IMR-90 (cell line): ENCODE measurements at regions not wholly inside any gene's neighbourhood (a gene's known extent, or its start where the extent isn't known, plus 50 kb on each side); places are given as distances from the start of the nearest gene placed in this dataset.

Experiments
- ATAC-seq: fragments of 200-7000 bp; cut with Tn5 transposase; 2 replicates; pipeline ENCODE4 v1.9.1; 2020; ENCODE audit warnings: low read depth, mild to moderate bottlenecking, moderate library complexity
- BruUV-seq: library from RNA; stranded (reverse); fragments of 400-500 nt; replicated peaks from 2 replicates; lab custom pipeline; 2021; lab: Mats Ljungman, UMichigan
- CTCF ChIA-PET: fragments of 300-600 bp; formaldehyde crosslinking; extraction: SDS; loops from one replicate; lab custom pipeline; 2021; ENCODE audit warnings: antibody characterized with exemption; lab: Yijun Ruan, JAX
- POLR2A ChIA-PET: fragments of 300-600 bp; sonication (Branson Sonifier 250); formaldehyde crosslinking; loops from one replicate; lab custom pipeline; 2022; ENCODE audit warnings: antibody characterized with exemption; ENCODE audit not compliant: unreplicated experiment; lab: Charles Lee
- DNase-seq: peaks from one replicate; pipeline ENCODE4 v3.0.0; 2013
- H2AFZ ChIP-seq: replicated peaks from 2 replicates; pipeline ENCODE3; 2013; ENCODE audit warnings: low read length, mild to moderate bottlenecking; ENCODE audit not compliant: poor library complexity
- H2AK5ac ChIP-seq: 2 replicates; pipeline ENCODE4 v1.6.1; 2013; ENCODE audit warnings: low read depth, low read length, inconsistent platforms
- H2AK9ac ChIP-seq: replicated peaks from 2 replicates; pipeline ENCODE3; 2013; ENCODE audit warnings: mild to moderate bottlenecking, low read depth, low read length, moderate library complexity; ENCODE audit not compliant: poor library complexity
- H2BK120ac ChIP-seq: 2 replicates; pipeline ENCODE4 v1.6.1; 2013; ENCODE audit warnings: low read depth, low read length, inconsistent platforms
- H2BK15ac ChIP-seq: 3 replicates; pipeline ENCODE4 v1.6.1; 2013; ENCODE audit warnings: low read depth, low read length, inconsistent platforms
- H2BK20ac ChIP-seq: 2 replicates; pipeline ENCODE4 v1.6.1; 2013; ENCODE audit warnings: low read depth, mild to moderate bottlenecking, inconsistent platforms, low read length, moderate library complexity
- H2BK5ac ChIP-seq: 2 replicates; pipeline ENCODE4 v1.6.1; 2013; ENCODE audit warnings: mild to moderate bottlenecking, low read depth, low read length, inconsistent platforms; ENCODE audit not compliant: poor library complexity, severe bottlenecking
- H3K14ac ChIP-seq: replicated peaks from 2 replicates; pipeline ENCODE4 v1.6.1; 2013; ENCODE audit warnings: low read depth, low read length, inconsistent platforms
- H3K18ac ChIP-seq: 2 replicates; pipeline ENCODE4 v1.6.1; 2013; ENCODE audit warnings: low read depth, low read length, control low read depth
- H3K23ac ChIP-seq: 2 replicates; pipeline ENCODE4 v1.6.1; 2013; ENCODE audit warnings: low read depth, low read length, inconsistent platforms
- H3K27ac ChIP-seq: 2 replicates; pipeline ENCODE4 v1.5.1; 2013; ENCODE audit warnings: mild to moderate bottlenecking, control low read depth, low read length; ENCODE audit not compliant: insufficient read depth
- H3K27me3 ChIP-seq: 2 replicates; pipeline ENCODE4 v1.6.1; 2013; ENCODE audit warnings: low read length; ENCODE audit not compliant: control insufficient read depth, insufficient read depth
- H3K36me3 ChIP-seq: 2 replicates; pipeline ENCODE4 v1.6.1; 2013; ENCODE audit warnings: low read length, mixed read lengths; ENCODE audit not compliant: control insufficient read depth, insufficient read depth
- H3K4ac ChIP-seq: 2 replicates; pipeline ENCODE4 v1.6.1; 2013; ENCODE audit warnings: low read depth, low read length, inconsistent platforms
- H3K4me1 ChIP-seq: 2 replicates; pipeline ENCODE4 v1.6.1; 2013; ENCODE audit warnings: low read length, mixed read lengths; ENCODE audit not compliant: control insufficient read depth, insufficient read depth
- H3K4me2 ChIP-seq: 2 replicates; pipeline ENCODE4 v1.6.1; 2013; ENCODE audit warnings: low read depth, mild to moderate bottlenecking, control low read depth, low read length, moderate library complexity
- H3K4me3 ChIP-seq: 2 replicates; pipeline ENCODE4 v1.5.1; 2013; ENCODE audit warnings: low read depth, mild to moderate bottlenecking, control low read depth, low read length, moderate library complexity; ENCODE audit not compliant: insufficient read depth
- H3K56ac ChIP-seq: 2 replicates; pipeline ENCODE4 v1.6.1; 2013; ENCODE audit warnings: low read length, inconsistent platforms; ENCODE audit not compliant: insufficient read depth; ENCODE audit errors: extremely low read depth
- H3K79me1 ChIP-seq, 2 experiments: 2 replicates each; pipeline ENCODE4 v1.6.1; 2013; ENCODE audit warnings: low read length in 2 of 2, inconsistent platforms in 1 of 2, low read depth in 1 of 2
- H3K9ac ChIP-seq: 2 replicates; pipeline ENCODE4 v1.6.1; 2013; ENCODE audit warnings: low read depth, low read length, control low read depth
- H3K9me1 ChIP-seq: 2 replicates; pipeline ENCODE4 v1.6.1; 2013; ENCODE audit warnings: low read length, inconsistent platforms; ENCODE audit not compliant: insufficient read depth
- H3K9me3 ChIP-seq: 2 replicates; pipeline ENCODE4 v1.6.1; 2013; ENCODE audit warnings: low read length; ENCODE audit not compliant: control insufficient read depth, insufficient read depth
- H4K20me1 ChIP-seq: 2 replicates; pipeline ENCODE4 v1.6.1; 2013; ENCODE audit warnings: low read length, inconsistent platforms; ENCODE audit not compliant: insufficient read depth
- H4K5ac ChIP-seq: 2 replicates; pipeline ENCODE4 v1.6.1; 2013; ENCODE audit warnings: mild to moderate bottlenecking, low read depth, low read length, control low read depth
- H4K8ac ChIP-seq, 2 experiments: 2 replicates each; pipeline ENCODE4 v1.6.1; 2013; ENCODE audit warnings: low read depth in 2 of 2, low read length in 2 of 2, control low read depth in 1 of 2, inconsistent platforms in 1 of 2
- H4K91ac ChIP-seq: 2 replicates; pipeline ENCODE4 v1.6.1; 2013; ENCODE audit warnings: low read depth, low read length, inconsistent platforms; ENCODE audit not compliant: insufficient read depth
- BHLHE40 ChIP-seq: fragments of 150-350 bp; IDR thresholded peaks from 2 replicates; pipeline ENCODE4 v1.6.1; 2016; ENCODE audit warnings: mild to moderate bottlenecking, low read depth, low read length
- CHD1 ChIP-seq: IDR thresholded peaks from 2 replicates; pipeline ENCODE4 v1.6.1; 2012; ENCODE audit warnings: low read depth, low read length, improper control_type of control experiment
- ELK1 ChIP-seq: fragments of 150-350 bp; IDR thresholded peaks from 2 replicates; pipeline ENCODE4 v1.6.1; 2016; ENCODE audit warnings: low read depth, mild to moderate bottlenecking, low read length, moderate library complexity, borderline replicate concordance
- FOS ChIP-seq: fragments of 150-350 bp; IDR thresholded peaks from 2 replicates; pipeline ENCODE4 v1.6.1; 2016; ENCODE audit warnings: low read depth, low read length
- MAZ ChIP-seq: IDR thresholded peaks from 2 replicates; pipeline ENCODE4 v1.6.1; 2012; ENCODE audit warnings: low read depth, mild to moderate bottlenecking, low read length, improper control_type of control experiment, moderate library complexity, borderline replicate concordance
- MXI1 ChIP-seq: IDR thresholded peaks from 2 replicates; pipeline ENCODE4 v1.6.1; 2012; ENCODE audit warnings: low read depth, mild to moderate bottlenecking, low read length, moderate library complexity, borderline replicate concordance
- NFE2L2 ChIP-seq: fragments of 150-350 bp; IDR thresholded peaks from 2 replicates; pipeline ENCODE4 v1.6.1; 2016; ENCODE audit warnings: low read depth, mild to moderate bottlenecking, low read length
- POLR2A ChIP-seq: IDR thresholded peaks from 2 replicates; pipeline ENCODE4 v1.6.1; 2012; ENCODE audit warnings: mild to moderate bottlenecking, low read depth, low read length
- RCOR1 ChIP-seq: IDR thresholded peaks from 2 replicates; pipeline ENCODE4 v1.6.1; 2012; ENCODE audit warnings: mild to moderate bottlenecking, low read length, improper control_type of control experiment; ENCODE audit not compliant: insufficient replicate concordance
- RFX5 ChIP-seq: IDR thresholded peaks from 2 replicates; pipeline ENCODE4 v1.8.0; 2012; ENCODE audit warnings: low read depth, mild to moderate bottlenecking, low read length, moderate library complexity
- SMC3 ChIP-seq: fragments of 150-350 bp; IDR thresholded peaks from 2 replicates; pipeline ENCODE4 v1.6.1; 2016; ENCODE audit warnings: low read depth, mild to moderate bottlenecking, antibody characterized with exemption, low read length, moderate library complexity
- WGBS, 2 experiments: methylation state at CpG; one replicate each; pipeline versions ENCODE4 v1.1.5 to v1.1.7; 2013; ENCODE audit warnings: missing lambda C conversion rate in 2 of 2; ENCODE audit not compliant: insufficient read length in 1 of 2; ENCODE audit errors: extremely low coverage in 2 of 2; 5-methylcytosine and 5-hydroxymethylcytosine counted together
- dilution Hi-C: fragments of 300-500 bp; cut with HindIII; formaldehyde crosslinking; loops from one replicate; pipeline ENCODE4 v1.14.3; 2018; ENCODE audit warnings: low sequenced_read_pairs; ENCODE audit not compliant: unreplicated experiment
- in situ Hi-C: fragments of 300-500 bp; cut with MboI; formaldehyde crosslinking; loops from 3 replicates; pipeline ENCODE4 v1.14.3; 2019; ENCODE audit warnings: low sequenced_read_pairs, inconsistent platforms, mixed read lengths
- intact Hi-C: fragments of 100-400 bp; cut with micrococcal nuclease; formaldehyde crosslinking; loops from 2 replicates; pipeline ENCODE4 v1.10.0; 2022

GRCh38 chr11:86152006-86152862, 83.3 kb upstream of the PICALM start (continued):
- TF ChIP-seq BHLHE40 (no peak), RCOR1 (no peak)

DNA sequence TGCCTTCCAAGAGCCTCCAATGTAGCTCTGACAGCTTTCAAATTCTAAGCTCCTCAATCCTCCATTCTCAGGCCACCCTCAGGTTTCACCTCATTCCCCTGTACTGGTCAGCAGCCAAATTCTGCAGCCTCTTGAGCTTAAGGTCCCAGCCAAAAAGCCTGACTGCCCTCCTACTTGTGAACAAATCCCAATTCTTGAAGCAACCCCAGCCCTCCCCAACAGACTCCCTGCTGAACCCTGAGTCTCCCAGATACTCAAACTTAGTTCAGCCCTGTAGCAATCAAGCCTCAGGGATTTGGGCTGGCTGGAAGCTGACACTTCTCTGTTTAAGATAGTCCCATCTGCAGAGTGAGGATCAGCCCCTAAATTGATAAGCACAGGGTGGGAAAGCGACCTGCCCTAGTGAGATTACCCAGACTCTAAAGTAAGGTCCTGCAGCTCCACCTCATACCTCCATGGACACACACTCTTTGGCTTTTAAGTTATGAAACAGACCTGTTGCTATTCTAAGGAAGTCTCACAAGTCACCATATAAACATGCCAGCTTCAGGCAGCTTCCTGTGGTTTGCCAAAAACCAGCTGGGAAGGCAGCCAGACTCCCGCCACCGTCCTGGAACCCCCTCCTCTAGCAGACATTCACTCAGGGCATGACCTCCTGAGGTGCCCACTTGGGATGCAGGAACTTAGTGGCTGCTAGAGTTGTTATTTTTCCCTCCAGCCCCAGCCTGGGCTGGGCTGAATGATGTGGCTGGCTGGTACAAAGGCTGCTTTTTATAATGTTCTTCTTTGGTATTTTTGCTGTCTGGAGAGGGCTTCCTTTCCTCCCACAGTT, 82.5 kb upstream of the PICALM start:
- H4K91ac ChIP-seq = peak overlapping the region; percentile 26; the same call in 1 of the 2 replicates
- in situ Hi-C loops = no loop called here
- peak overlapping the region; percentile 39; the same call in 1 of the 2 replicates for H3K14ac ChIP-seq
- H3K27me3 ChIP-seq = no peaks in the 10 kb centered on the region
- H4K8ac ChIP-seq = peak overlapping the region; percentile 28 to 57; a peak in 1 of 4 replicates
- peak overlapping the region; percentile 60 for H2AK9ac ChIP-seq
- ATAC-seq = peak; percentile 57
- ChIA-PET POLR2A (no interaction called here), CTCF (interaction anchor here (1.3 kb wide), 1 partner anchor 42 kb away, joined by 3 read pairs; no protein-coding TSS in a partner anchor)
- H4K20me1 ChIP-seq = no peaks in the 10 kb centered on the region
- H3K56ac ChIP-seq = no peak overlapping the region
- no peaks in the 10 kb centered on the region for H3K9me3 ChIP-seq
- no TSS peak for BruUV-seq
- H3K4me3 ChIP-seq = no peak overlapping the region
- H3K9ac ChIP-seq = peak overlapping the region; percentile 11; the same call in 1 of the 2 replicates
- peak overlapping the region; percentile 36; the same call in 1 of the 2 replicates for H3K18ac ChIP-seq
- peak overlapping the region; percentile 68 for H2AFZ ChIP-seq
- no CpG with 5 or more reads among the region's 3 CpGs for WGBS, 2 experiments
- H4K5ac ChIP-seq = peak overlapping the region; percentile 17
- peak overlapping the region; percentile 71 for H2BK120ac ChIP-seq
- peak overlapping the region; percentile 65 for H3K4me2 ChIP-seq
- peak overlapping the region; percentile 36 for H3K27ac ChIP-seq
- peak overlapping the region; percentile 64 for H3K4ac ChIP-seq
- intact Hi-C loops = no loop called here
- H2BK20ac ChIP-seq = peak overlapping the region; percentile 57; the same call in 1 of the 2 replicates
- peaks cover 16% of the 10 kb centered on the region for H3K9me1 ChIP-seq
- peak overlapping the region; percentile 64; the same call in 2 of the 3 replicates for H2BK15ac ChIP-seq
- TF ChIP-seq BHLHE40 = no peak
- TF ChIP-seq NFE2L2 = no peak
- no peak for TF ChIP-seq POLR2A
- TF ChIP-seq RFX5 = no peak
- TF ChIP-seq RCOR1 = no peak
- no peak for TF ChIP-seq CHD1
- no peak for TF ChIP-seq FOS
- no peak for TF ChIP-seq SMC3
- no peak for TF ChIP-seq MXI1
- TF ChIP-seq MAZ = no peak
- TF ChIP-seq ELK1 = no peak
- DNase-seq = peak; percentile 23
- no peaks in the 10 kb centered on the region for H3K36me3 ChIP-seq
- 0 out of 4 replicates have a peak, but pooled peaks cover 0 to 2% of the 10 kb centered on the region in 2 experiments for H3K79me1 ChIP-seq
- H3K4me1 ChIP-seq = peaks cover 18% of the 10 kb centered on the region
- peak overlapping the region; percentile 46 for H2BK5ac ChIP-seq
- peak overlapping the region; percentile 69 for H2AK5ac ChIP-seq
- dilution Hi-C loops = no loop called here
- 0 out of 2 replicates have a peak overlapping the region, but pooled peaks have one; percentile 31 for H3K23ac ChIP-seq
